ENCODE measurements at regions not wholly inside any gene's neighbourhood (a gene's known extent, or its start where the extent isn't known, plus 50 kb on each side); places are given as distances from the start of the nearest gene placed in this dataset.

- TF ChIP-seq, protein P1, sequence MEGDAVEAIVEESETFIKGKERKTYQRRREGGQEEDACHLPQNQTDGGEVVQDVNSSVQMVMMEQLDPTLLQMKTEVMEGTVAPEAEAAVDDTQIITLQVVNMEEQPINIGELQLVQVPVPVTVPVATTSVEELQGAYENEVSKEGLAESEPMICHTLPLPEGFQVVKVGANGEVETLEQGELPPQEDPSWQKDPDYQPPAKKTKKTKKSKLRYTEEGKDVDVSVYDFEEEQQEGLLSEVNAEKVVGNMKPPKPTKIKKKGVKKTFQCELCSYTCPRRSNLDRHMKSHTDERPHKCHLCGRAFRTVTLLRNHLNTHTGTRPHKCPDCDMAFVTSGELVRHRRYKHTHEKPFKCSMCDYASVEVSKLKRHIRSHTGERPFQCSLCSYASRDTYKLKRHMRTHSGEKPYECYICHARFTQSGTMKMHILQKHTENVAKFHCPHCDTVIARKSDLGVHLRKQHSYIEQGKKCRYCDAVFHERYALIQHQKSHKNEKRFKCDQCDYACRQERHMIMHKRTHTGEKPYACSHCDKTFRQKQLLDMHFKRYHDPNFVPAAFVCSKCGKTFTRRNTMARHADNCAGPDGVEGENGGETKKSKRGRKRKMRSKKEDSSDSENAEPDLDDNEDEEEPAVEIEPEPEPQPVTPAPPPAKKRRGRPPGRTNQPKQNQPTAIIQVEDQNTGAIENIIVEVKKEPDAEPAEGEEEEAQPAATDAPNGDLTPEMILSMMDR (IDR thresholded peaks at IDR 0.05) = no peak
- no peak for TF ChIP-seq POLR2A (IDR thresholded peaks at IDR 0.05)
- no peak for TF ChIP-seq POLR2AphosphoS5 (IDR thresholded peaks at IDR 0.05)
These were observed 1057.1 kb downstream of the CDH8 start for GRCh38 chr16:60979119-60979518.

Data from prostate gland (tissue), 2 donors.